Activated CD4-positive, alpha-beta T cell treated with anti-CD3 and anti-CD28 coated beads, Interleukin-2, amount 50 U/mL, for 48 hours (primary cell): ENCODE measurements at regions not wholly inside any gene's neighbourhood (a gene's known extent, or its start where the extent isn't known, plus 50 kb on each side); places are given as distances from the start of the nearest gene placed in this dataset.
"Not testable (repeated sequence)": the region's sequence is repeated elsewhere in the genome, so short reads cannot be mapped to it uniquely, and the experiment has no call there.

Experiments
- DNase-seq, 2 experiments: peaks; one replicate each; pipeline ENCODE4 v3.0.0-alpha.2; 2020

DNA sequence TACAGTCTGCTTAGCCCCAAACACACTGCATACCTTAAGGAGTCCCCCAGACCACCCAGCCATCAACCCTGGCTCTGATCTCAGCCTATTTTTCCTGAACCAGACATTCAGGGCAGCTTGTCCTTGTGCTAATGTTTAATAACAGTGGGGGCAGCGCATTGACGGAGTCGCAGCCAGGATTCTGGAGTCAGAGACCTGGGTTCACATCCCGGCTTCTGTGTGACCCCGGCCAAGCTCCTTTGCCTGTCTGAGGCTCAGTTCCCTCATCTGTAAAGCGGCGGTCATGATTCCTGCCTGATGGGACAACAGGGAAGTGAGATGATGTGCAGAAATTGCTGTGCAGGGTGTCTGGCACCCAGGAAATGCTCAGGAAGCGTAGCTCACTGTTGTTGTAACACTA is 63.1 kb downstream of the MATN1 start:
- DNase-seq, result no peak

DNA sequence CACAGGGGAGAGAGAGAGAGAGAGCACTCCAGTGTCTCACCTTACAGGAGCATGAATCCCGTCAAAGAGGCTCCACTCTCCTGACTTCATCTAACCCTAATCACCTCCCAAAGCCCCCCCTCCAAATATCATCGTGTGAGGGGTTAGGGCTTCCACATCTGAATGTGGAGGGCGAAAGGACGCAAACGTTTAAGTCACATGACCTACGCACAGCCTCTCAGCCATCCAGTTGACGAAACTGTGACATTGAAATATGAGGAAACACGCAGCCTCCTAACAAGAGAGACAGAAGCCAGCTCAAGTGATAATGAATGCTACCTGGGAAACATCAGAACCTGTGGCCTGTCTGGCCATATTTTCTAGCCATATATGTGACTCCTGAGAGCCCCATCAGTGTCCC is 63.7 kb downstream of the MATN1 start:
- no peak for DNase-seq

DNA sequence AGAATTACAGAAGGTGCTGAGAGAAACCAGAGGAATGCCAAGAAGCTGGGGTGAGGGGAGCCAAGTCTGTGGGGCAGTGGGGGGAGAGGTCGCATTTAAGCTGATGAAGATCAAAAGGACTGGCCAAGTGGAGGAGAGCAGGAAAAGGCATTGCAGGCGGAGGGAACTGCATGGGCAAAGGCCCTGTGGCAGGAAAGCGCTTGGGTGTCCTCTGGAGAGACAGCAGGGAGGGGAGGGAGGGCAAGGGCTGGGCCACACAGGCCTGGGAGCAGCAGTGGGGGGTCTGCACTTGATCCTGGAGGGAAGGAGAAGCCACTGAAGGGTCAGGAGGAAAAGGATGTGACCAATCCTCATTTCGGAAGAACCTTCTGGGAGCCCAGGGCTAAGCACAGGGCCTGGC is 65.0 kb downstream of the MATN1 start:
- DNase-seq, result not testable (repeated sequence)

DNA sequence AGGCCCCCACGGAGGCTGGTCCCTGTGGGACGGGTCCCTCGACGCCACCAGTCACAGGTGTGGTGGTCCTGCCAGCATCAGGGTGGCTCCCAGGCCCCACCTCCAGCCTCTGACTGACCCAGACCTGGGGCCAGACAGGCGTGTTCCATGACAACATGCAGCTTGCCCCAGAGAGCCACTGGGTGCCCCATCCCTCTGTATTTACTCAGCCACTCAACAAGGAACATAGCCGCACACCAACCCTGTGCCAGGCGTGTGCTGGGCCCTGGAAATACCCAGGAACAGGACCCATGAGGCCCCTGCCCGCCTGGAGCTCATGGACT is 65.4 kb downstream of the MATN1 start:
- no peak for DNase-seq

DNA sequence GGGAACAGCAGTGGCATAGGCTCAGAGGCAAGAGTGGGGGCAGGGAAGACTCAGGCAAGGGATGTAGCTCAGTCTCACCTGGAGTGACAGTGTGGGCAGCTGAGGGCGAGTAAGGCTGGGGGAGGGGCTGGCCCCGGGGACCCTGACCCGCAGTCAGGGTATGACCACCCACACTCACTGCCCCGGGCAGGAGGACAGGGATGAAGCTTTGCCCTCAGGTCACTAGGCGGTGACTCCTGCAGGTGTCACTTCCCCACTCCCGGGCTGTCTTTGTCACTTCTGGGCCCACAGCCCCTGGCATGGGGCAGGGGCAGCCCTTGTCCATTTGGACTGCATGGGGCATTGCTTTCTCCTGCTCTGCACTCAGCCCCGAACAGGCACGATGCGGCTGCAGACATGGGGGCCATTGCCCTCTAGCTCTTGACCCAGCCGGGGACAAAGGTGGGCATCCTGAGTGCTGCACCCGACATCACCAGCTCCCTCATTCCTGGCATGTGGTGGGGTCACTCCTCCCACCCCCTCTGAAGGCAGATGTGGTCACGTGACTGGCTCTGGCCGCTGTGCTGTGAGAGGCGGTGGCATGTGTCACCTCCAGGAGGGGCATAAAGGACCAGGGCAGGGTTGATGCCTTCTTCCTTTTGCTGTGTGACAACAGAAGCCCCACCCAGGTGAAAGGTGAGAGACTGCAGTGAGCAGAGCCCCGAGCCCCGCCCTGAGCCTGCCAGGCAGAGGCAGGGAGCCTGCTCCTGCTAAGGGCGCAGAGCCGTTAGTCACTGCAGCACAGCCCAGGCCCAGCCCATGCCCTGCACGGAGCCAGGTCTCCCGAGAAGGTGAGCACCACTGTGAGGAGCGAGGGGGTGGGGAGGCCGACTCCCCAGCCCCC is 66.0 kb downstream of the MATN1 start:
- DNase-seq, result no peak

DNA sequence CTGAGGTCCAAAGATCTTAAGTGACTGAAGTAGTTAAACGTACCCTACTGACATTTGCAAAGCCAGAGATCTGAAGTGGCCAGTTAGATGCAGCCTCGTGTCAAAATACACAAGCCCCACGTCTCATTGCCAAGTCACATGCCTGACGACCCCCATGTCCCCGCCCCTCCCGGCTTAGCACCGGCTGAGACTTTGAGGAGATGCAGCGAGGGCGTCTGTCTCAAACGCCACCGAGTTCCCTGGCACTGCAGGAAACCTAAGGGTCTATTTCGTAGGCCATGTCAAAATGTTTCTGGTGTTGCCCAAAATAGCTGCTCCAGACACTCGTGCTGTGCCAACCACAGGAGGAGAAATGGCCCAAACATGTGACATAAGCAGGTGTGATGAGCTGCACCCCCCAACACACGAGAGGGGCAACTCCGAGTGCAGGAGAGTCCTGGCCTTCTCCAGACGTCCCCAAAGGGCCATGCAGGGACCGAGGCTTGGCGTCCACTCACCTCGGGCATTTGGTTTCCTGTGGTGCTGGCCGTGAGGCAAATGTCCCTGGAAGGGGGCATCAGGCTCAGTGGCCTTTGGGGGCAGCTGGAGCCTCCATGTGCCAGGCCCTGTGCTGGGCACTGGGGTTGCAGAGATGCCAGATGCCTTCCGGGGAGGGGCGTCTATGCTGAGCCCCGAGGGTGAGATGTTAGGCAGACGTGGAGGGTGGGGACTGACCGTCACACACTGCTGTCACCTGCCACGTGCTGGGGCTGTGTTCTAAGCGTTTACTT is 67.0 kb downstream of the MATN1 start:
- no peak for DNase-seq

DNA sequence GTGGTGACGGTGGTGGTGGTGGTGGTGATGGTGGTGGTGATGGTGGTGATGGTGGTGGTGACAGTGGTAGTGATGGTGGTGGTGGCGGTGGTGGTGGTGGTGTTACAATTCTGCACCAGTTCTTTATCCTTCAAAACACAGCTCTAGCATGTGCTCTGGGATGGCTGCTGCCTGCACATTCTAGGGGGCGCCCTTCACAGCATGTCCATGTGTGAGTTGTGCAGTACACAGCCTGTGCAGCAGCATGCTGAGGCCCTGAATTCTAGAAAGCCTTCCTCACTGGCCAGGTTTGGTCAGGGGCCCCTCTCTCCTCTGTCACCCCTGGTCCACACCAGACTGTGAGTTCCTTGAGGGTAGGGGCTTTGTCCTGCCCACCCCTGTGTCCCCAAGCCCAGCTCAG is 67.7 kb downstream of the MATN1 start:
- no peak for DNase-seq

DNA sequence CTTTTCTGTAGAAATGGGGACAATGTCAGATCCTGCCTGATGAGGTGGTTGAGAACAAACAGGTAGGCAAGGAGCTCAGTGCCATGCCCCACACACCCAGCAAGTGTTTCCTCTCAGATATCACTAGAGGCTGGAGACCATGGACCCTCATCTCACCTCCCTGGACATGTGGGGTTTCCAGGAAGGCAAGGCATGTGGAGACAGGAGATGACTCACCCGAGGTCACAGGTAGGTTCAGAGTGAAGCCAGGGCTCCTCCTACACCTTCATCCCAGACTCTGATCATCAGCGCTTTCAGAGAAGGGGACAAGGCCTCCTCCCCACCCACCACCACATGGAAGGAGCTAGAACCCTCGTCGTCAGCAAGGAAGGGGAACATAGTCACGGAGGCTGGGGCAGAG is 69.2 kb downstream of the MATN1 start:
- no peak for DNase-seq

DNA sequence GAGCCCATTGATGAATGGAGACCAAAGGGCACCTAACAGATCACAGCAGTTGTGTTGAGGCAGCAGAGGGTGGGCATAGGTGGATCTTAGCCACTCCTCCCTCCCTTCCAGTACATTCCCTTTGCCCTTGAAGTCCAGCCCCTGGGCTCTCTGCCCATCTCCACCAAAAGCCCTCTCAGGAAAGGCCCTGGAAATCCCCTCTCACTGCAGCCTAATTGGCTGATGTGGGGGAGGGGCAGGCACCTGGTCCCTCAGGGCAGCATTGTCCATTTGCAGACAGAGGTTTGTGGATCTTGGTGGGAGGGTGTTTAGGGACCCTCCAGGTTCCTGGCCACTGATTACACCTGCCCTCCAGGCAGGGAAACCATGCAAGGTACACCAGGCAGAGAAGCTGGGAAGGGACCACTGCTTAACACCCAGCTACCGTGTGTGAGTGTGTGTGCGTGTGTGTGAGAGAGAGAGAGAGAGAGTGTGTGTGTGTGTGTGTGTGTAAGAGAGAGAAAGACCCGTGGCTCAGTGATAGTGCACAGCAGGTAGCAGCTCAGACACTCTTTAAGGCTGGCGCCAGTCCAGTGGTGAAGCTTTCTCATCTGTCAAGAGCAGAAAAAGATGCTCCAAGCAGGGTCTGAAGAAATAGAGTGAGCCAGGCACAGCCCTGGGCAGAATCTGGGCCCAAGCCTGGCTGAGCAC is 71.1 kb downstream of the MATN1 start:
- DNase-seq, result no peak

DNA sequence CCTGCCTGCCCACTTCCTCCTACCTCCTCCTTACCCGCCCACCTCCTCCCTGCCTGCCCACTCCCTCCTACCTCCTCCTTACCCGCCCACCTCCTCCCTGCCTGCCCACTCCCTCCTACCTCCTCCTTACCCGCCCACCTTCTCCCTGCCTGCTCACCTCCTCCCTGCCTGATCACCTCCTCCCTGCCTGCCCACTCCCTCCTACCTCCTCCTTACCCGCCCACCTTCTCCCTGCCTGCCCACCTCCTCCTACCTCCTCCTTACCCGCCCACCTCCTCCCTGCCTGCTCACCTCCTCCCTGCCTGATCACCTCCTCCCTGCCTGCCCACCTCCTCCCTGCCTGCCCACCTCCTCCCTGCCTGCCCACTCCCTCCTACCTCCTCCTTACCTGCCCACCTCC is 72.0 kb downstream of the MATN1 start:
- DNase-seq, result not testable (repeated sequence)

DNA sequence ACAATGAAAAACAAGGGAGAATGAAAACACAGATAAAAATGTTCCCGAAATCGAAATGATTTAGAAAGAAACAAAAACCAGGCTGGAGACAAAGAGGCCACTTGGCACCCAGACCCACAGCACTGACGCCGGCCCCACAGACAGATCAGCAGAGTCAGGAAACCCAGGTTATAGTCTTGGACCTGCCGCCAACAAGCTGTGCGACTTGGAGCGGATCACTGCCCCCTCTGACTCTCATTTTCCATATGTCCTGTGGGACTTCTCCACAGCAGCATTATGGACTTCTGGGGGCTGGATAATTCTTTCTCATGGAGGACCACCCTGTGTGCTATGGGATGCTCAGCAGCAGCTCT is 72.4 kb downstream of the MATN1 start:
- no peak for DNase-seq

DNA sequence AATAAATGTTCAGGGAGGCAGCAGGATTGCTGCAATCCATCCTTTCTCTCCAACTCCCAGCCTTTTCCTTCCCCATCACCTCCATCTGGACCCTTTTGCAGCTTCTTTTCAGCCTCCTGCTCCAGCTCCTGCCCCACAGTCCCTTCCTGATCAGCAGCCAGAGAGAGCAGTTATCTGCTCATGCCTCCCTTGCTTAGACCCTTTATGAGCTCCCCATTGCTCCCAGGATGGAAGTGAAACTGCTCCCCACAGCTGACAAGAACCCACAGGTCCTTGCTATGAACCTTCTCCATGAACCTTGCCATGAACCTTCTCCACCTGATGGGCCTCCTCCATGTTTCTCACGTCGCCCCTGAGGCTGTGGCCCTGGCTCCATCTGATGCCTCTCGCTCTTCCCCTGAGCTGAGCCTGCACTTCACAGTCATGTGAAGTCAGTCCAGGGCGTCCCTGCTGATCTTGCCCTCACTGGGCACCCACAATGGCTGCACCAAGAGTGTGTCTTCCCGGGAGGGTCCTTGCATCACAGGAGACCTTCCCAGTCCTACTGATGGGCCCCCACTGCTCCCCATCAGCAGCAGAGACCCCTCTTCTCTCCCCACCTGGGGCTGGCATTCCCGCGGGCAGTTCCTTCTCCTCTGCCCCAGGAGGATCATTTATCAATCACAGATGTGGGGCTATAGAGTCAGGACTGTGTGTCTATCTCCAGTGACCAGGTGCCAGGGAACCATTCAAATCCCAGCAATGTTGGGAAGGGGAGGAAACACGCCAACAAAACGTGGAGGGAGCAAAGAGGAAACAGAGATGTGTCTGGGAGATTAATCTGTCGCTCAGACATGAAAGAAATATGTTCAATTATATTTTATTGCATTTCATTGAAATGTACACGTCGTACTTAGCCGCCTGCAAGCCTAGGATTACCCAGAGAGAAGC is 73.1 kb downstream of the MATN1 start:
- DNase-seq, result no peak

DNA sequence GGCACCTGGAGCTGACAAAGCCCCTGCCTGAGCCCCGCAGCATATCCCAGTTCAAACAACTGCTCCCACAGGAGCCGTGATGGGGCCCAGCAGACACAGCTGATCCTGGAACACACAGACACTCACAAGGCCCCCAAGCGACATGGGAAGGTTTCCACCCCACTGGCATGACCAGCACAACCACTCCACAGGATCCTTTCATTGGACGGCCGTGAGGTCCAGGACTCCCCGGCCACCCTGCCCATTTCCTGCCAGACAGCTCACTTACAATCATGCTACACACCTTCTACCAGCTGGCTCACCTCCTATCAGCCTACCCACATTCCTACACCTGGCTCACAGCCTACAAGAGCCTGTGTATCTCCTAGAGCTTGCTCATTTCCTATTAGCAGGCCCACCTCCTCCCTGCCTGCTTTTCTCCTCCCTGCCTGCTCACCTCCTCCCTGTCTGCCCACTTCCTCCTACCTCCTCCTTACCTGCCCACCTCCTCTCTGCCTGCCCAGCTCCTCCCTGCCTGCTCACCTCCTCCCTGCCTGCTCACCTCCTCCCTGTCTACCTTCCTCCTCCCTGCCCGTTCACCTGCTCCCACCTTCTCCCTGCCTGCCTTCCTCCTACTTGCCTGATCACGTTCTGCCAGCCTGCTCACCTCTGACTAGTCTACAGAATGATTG is 73.9 kb downstream of the MATN1 start:
- no peak for DNase-seq

DNA sequence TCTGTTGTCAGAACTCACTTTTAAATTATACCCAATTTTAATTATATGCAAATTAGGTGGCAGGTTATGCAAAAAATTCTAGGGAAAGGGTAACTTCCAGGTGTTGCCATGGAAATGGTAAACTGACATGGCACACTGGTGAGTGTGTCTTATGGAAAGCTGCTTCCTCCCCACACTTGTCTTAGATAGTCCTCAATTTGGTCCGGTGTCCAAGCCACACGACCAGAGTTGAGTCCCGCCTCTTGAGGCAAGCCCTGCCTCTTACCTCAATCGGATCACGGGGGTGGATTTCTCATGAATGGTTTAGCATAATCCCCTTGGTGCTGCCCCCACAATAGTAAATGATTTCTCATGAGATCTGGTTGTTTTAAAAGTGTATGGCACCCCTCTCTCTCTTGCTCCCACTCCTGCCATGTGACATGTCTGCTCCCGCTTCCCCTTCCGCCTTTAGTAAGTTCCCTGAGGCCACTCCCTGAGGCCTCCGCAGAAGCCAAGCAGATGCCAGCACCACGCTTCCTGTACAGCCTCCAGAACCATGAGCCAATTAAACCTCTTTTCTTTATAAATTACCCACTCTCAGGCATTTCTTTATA is 74.9 kb downstream of the MATN1 start:
- no peak for DNase-seq

DNA sequence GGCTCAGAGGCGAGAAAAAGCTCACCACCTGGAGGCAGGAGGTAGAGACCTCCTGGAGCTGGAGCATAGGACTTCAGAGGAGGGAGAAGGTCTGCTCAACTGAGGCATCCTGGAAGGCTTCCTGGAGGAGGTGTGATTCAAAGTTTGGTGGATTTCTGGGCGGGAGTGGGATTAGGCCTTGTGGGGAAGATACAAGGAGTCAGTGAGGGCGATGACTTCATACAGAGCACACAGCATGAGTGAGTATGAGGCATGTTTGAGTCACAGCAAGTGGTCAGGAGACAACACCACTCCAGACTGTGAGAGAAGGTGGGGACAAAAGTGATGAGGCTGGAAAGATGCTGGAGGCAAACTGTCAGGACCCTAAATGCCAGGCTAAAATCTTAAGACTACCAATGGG is 77.6 kb downstream of the MATN1 start:
- no peak for DNase-seq

DNA sequence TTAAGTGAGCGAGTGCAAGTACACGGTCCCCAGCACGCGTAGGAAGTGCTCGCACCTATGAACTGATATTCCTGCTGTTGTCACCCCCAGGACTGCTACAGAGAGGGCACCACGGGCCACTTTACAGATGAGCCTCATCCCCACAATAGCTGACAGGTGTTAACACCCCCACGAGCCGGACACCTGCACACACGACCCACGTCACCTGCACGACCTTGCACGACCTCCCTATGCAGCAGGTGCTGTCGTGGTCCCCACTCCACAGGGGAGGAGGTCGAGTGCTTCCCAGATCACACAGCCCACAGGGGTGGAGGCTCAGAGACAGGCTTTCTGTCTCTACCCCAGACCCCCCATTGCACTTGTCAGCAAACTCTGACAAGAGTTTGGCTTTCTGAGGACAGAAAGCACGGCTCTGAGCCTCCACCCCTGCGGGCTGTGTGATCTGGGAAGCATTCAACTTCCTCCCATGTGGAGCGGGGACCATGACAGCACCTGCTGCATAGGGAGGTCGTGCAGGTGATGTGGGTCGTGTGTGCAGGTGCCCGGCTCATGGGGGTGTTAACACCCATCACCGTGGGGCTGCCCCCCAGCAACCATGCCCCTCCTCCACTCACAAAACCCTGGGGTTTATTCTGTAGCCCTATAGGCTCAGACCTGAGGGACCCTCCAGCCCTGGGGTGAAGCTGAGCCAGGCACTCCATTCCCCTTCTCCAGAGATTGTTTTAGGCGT is 80.8 kb downstream of the MATN1 start:
- DNase-seq, result no peak

DNA sequence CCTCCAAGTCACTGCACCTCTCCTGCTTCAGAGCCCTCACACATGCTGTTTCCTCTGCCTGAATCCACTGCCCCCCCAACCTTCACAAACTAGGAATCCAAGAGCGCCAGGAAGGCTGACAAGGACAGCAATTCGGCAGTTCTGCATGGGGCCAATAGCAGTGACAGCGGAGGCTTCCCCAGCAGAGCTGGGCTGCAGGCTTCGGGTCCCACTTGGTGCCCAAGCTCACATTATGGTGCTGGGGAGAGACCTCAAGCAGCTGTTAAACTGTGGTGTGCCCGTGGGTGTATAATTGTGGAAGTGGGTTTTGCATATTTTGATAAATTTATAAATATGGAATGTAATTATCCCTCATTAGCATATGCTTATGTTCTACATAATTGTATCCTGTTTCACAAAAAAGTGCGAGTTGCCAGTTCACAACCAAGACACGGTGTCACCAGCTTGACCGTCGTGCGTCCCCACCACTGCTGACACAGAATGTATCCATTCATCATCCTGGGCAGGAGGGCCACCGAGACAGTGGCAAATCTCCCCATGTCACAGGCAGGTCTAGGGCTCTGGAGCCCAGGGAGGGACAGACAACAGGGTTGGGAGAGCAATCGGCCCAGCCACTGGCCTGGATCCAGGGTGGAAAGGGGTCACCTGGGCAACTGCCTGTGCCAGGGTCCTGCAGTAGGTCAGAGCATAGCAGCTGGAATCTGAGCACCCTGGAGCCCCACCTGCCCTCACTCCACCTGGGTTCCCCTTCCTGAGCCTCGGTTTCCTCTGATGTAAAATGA is 81.6 kb downstream of the MATN1 start:
- DNase-seq, result no peak

DNA sequence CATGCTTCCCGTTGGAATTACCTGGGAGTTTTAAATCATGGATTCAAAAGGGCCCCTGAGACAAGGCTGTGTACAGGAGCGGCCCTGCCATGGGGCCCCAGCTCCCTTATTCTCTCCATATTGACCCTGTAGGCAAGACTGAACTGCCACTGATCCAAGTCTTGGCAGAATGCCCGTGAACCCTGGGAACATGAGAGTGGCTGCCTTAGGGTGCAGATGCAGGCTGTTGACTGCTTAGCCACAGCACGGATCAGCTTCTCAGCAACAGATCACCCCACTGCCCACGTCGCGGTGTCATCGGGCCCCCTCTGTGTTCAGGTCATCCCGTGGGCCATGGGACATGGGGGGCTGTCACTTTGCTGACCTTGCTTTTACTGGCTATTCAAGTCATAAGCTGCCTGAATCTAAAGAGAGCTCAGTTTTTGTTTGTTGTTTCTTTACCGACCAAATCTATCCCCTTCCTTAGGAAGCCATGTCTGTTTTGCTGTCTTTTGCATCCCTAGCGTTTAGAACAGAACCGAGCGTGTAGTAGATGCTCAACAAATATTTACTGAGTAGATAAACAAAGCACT is 83.4 kb downstream of the MATN1 start:
- DNase-seq, result no peak

DNA sequence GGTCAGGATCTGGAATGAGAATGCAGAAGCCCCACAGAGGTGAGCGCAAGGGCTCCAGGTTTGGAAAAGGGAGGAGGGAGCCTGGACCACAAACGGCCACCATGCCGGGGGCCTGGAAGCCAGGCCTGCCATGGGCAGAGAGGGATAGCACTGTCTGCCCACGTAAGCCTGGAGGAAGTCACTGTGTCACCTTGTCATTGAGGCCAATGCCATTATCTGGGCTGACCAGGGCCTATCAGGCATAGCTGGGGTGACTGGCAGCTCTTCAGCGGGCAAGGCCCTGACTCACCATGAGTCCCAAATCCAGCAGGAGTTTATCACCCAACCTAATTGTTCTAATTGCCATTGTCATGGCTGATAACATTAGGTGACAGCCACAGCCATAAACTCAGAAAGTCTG is 84.6 kb downstream of the MATN1 start:
- DNase-seq, result no peak

DNA sequence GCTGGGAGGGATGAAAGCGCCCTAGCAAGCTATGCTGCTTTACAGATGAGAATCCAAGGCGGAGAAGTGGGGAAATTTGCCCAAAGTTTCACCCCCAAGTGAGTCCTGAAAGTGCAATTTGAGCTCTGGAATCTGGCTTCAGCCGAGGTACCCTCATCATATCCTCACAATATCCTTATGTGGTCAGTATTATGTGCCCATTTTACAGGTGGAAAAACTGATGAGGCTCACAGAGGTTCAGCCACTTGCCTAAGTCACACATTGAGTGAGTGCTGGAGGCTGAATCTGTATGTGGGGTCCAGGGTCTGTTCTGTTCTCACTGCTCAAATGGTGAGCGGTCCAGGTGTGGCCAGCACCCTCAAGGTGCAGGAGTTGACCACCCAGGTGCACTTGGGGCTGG is 85.3 kb downstream of the MATN1 start:
- DNase-seq, result no peak
